Endodermal cell (in vitro differentiated cells): ENCODE measurements at regions not wholly inside any gene's neighbourhood (a gene's known extent, or its start where the extent isn't known, plus 50 kb on each side); places are given as distances from the start of the nearest gene placed in this dataset.

Experiments used
- DNase-seq: peaks from one replicate; pipeline ENCODE4 v3.0.0-alpha.2; 2017
- H3K27ac ChIP-seq: 2 replicates; pipeline ENCODE4 v1.5.1; 2013; ENCODE audit warnings: mild to moderate bottlenecking, low read depth, low read length, moderate library complexity
- H3K27me3 ChIP-seq: 2 replicates; pipeline ENCODE4 v1.6.1; 2013; ENCODE audit warnings: mild to moderate bottlenecking, low read length, moderate library complexity; ENCODE audit not compliant: insufficient read depth, control insufficient read depth, poor library complexity, severe bottlenecking
- H3K36me3 ChIP-seq: 2 replicates; pipeline ENCODE4 v1.7.0; 2013; ENCODE audit warnings: mild to moderate bottlenecking, low read length, moderate library complexity; ENCODE audit not compliant: control insufficient read depth, insufficient read depth
- H3K4me1 ChIP-seq: one replicate; pipeline ENCODE4 v1.7.0; 2013; ENCODE audit warnings: low read length; ENCODE audit not compliant: control insufficient read depth, insufficient read depth
- H3K4me3 ChIP-seq: 2 replicates; pipeline ENCODE4 v1.5.1; 2013; ENCODE audit warnings: mild to moderate bottlenecking, low read length, moderate library complexity
- H3K9ac ChIP-seq: 2 replicates; pipeline ENCODE4 v1.6.1; 2013; ENCODE audit warnings: mild to moderate bottlenecking, low read length, moderate library complexity; ENCODE audit not compliant: poor library complexity, severe bottlenecking; ENCODE audit errors: extremely low read depth
- H3K9me3 ChIP-seq: 2 replicates; pipeline ENCODE4 v1.6.1; 2013; ENCODE audit warnings: mild to moderate bottlenecking, low read length, moderate library complexity; ENCODE audit not compliant: control insufficient read depth
- H3K27ac Mint-ChIP-seq: 2 replicates; pipeline ENCODE4 v1.8.0; 2020; ENCODE audit warnings: mixed read lengths
- H3K27me3 Mint-ChIP-seq: 2 replicates; pipeline ENCODE4 v1.8.0; 2021; ENCODE audit warnings: mild to moderate bottlenecking, mixed read lengths; ENCODE audit not compliant: insufficient read depth
- H3K36me3 Mint-ChIP-seq: 2 replicates; pipeline ENCODE4 v1.8.0; 2020; ENCODE audit warnings: low read depth, mixed read lengths
- H3K4me1 Mint-ChIP-seq: 2 replicates; pipeline ENCODE4 v1.8.0; 2020; ENCODE audit warnings: mixed read lengths
- H3K4me3 Mint-ChIP-seq: 2 replicates; pipeline ENCODE4 v1.8.0; 2020; ENCODE audit warnings: mild to moderate bottlenecking, moderate library complexity, mixed read lengths
- H3K9me3 Mint-ChIP-seq: 2 replicates; pipeline ENCODE4 v1.8.0; 2020; ENCODE audit warnings: mild to moderate bottlenecking, mixed read lengths
- WGBS, 2 experiments: methylation state at CpG; one replicate each; pipeline versions ENCODE4 v1.1.5 to v1.1.7; 2013; ENCODE audit warnings: missing lambda C conversion rate in 2 of 2, mixed read lengths in 1 of 2; ENCODE audit not compliant: insufficient coverage in 1 of 2, insufficient read length in 1 of 2; 5-methylcytosine and 5-hydroxymethylcytosine counted together
- TF ChIP-seq, protein P1 (sequence below): fragments of 200-600 bp; sonication (generic); conservative IDR thresholded peaks from 2 replicates; pipeline ENCODE4 v1.5.0; 2021; ENCODE audit warnings: antibody characterized with exemption, mild to moderate bottlenecking

DNA sequence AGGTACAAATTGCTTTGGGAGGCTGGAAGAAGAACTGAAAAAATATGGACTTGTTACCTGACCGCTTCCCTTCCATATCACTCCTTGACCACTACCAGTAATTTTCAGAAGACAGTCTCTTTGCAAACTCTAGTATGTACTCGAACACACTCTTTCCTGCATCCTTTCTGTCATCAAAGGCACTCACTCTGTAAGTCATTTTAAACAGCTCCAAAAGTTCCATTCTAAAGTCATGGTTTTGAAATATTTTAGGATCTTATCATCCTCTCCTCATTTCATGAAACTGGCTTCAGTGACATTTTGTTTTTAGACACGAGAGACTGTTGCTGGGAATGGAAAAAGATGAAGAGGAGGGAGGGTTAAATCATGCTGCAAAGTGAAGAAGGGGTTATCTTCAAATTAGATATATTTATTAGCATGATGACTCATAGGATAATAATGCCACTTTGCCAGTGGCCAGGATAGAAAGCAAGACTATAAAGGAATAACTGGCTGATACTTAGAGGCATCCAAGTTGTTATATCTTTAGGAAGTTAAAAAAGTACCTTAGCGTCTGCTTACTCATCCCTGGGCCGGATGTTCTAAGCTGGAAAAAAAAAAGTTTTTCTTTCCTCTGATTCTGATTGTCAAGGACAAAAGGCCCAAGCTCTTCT is 549.3 kb downstream of the METTL15 start:
- H3K4me1 ChIP-seq: no peaks in the 10 kb centered on the region
- Mint-ChIP-seq H3K27ac (no peak overlapping the region), H3K4me3 (no peak overlapping the region), H3K9me3 (no peaks in the 10 kb centered on the region), H3K4me1 (no peaks in the 10 kb centered on the region), H3K27me3 (no peaks in the 10 kb centered on the region), H3K36me3 (no peaks in the 10 kb centered on the region)
- TF ChIP-seq, protein P1, sequence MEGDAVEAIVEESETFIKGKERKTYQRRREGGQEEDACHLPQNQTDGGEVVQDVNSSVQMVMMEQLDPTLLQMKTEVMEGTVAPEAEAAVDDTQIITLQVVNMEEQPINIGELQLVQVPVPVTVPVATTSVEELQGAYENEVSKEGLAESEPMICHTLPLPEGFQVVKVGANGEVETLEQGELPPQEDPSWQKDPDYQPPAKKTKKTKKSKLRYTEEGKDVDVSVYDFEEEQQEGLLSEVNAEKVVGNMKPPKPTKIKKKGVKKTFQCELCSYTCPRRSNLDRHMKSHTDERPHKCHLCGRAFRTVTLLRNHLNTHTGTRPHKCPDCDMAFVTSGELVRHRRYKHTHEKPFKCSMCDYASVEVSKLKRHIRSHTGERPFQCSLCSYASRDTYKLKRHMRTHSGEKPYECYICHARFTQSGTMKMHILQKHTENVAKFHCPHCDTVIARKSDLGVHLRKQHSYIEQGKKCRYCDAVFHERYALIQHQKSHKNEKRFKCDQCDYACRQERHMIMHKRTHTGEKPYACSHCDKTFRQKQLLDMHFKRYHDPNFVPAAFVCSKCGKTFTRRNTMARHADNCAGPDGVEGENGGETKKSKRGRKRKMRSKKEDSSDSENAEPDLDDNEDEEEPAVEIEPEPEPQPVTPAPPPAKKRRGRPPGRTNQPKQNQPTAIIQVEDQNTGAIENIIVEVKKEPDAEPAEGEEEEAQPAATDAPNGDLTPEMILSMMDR: no peak
- no peaks in the 10 kb centered on the region for H3K9me3 ChIP-seq
- H3K4me3 ChIP-seq: no peak overlapping the region
- no peak for DNase-seq
- H3K27ac ChIP-seq: no peak overlapping the region
- peaks cover 7% of the 10 kb centered on the region for H3K27me3 ChIP-seq
- H3K9ac ChIP-seq: no peak overlapping the region
- WGBS, 2 experiments: 75 to 78% methylated on average over 4 to 5 of the region's 5 CpGs
- H3K36me3 ChIP-seq: no peaks in the 10 kb centered on the region

DNA sequence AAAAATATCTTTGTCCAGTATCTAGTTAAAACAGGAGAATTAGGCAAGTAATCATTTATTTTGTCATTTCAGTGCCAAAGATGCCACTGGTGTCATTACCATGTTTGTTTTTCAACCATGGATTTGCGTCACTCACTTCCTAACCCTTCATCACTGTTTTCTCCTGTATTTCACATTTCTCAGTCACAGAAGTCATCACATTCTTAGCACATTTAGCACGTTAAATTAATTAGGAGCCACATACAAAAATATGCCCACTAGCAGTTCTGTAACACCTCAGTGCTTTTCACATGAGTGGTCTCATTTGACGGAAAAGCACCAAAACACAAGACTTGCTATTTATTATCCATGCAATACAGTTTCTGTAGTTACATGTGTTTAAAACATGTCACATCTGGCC is 546.0 kb downstream of the METTL15 start:
- TF ChIP-seq, protein P1: no peak
- no peak overlapping the region for H3K27ac ChIP-seq
- no peak overlapping the region for H3K4me3 Mint-ChIP-seq
- H3K27me3 ChIP-seq: no peaks in the 10 kb centered on the region
- no peaks in the 10 kb centered on the region for H3K9me3 Mint-ChIP-seq
- DNase-seq: no peak
- H3K4me1 Mint-ChIP-seq: no peaks in the 10 kb centered on the region
- H3K27me3 Mint-ChIP-seq: no peaks in the 10 kb centered on the region
- no peaks in the 10 kb centered on the region for H3K4me1 ChIP-seq
- no peaks in the 10 kb centered on the region for H3K36me3 Mint-ChIP-seq
- no peaks in the 10 kb centered on the region for H3K36me3 ChIP-seq
- 87 to 95% methylated on average over 3 of the region's 3 CpGs for WGBS, 2 experiments
- no peak overlapping the region for H3K27ac Mint-ChIP-seq
- H3K9ac ChIP-seq: no peak overlapping the region
- no peaks in the 10 kb centered on the region for H3K9me3 ChIP-seq
- H3K4me3 ChIP-seq: no peak overlapping the region

DNA sequence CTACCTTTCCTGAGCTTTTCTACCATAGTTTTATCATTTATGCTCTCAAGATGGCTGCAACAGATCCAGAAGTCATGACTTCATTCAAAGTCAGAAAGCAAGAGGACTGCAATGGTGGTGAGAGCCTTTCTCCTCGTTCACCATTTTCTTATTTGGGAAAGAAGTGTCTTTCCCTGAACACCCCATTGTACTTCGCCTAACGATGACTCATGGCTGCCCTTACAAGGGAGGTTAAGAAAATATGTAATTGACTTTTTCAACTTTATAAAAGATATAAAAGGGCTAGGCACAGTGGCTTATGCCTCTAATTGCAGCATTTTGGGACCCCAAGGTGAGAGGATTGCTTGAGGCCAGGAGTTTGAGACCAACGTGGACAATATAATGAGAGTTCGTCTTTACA is 541.7 kb downstream of the METTL15 start:
- Mint-ChIP-seq H3K9me3 (peaks cover 10% of the 10 kb centered on the region), H3K36me3 (no peaks in the 10 kb centered on the region), H3K27ac (no peak overlapping the region), H3K27me3 (peaks cover 5% of the 10 kb centered on the region), H3K4me1 (no peaks in the 10 kb centered on the region), H3K4me3 (no peak overlapping the region)
- no peak overlapping the region for H3K27ac ChIP-seq
- H3K9ac ChIP-seq: no peak overlapping the region
- no peak for DNase-seq
- no peaks in the 10 kb centered on the region for H3K36me3 ChIP-seq
- no peaks in the 10 kb centered on the region for H3K4me1 ChIP-seq
- WGBS, 2 experiments: 93 to 94% methylated on average over 3 to 5 of the region's 5 CpGs
- TF ChIP-seq, protein P1: no peak
- H3K27me3 ChIP-seq: peaks cover 11% of the 10 kb centered on the region
- H3K4me3 ChIP-seq: no peak overlapping the region
- no peaks in the 10 kb centered on the region for H3K9me3 ChIP-seq
